HG03025 (cell line): ENCODE measurements at regions not wholly inside any gene's neighbourhood (a gene's known extent, or its start where the extent isn't known, plus 50 kb on each side); places are given as distances from the start of the nearest gene placed in this dataset.
A peak's percentile ranks its signal among the peaks of the same experiment; 100 is the strongest.

Source experiments
- ATAC-seq: cut with Tn5 transposase; IDR thresholded peaks from one replicate; pipeline ENCODE4 v1.9.1; 2021; ENCODE audit warnings: mild to moderate bottlenecking, moderate library complexity; ENCODE audit not compliant: unreplicated experiment, low FRiP score

DNA sequence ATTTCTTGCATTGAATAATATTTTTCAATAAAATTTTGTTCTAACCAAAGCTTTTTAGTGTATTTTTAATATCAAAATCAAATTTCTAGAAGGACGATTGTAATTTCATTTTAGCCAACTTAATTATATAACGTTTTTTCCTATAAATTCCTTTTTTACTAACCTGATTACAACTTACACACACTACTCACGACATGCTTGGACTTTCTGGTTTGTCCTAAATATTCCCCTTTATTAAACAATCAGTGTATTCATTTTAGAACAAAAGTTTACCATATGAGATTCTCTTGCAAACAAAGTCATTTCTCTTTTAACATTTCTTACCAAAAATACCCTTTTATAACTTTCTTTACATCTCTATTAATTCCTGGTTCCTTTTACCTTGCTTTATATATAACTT lies 173.7 kb downstream of the PWWP3B start:
- no peak for ATAC-seq

DNA sequence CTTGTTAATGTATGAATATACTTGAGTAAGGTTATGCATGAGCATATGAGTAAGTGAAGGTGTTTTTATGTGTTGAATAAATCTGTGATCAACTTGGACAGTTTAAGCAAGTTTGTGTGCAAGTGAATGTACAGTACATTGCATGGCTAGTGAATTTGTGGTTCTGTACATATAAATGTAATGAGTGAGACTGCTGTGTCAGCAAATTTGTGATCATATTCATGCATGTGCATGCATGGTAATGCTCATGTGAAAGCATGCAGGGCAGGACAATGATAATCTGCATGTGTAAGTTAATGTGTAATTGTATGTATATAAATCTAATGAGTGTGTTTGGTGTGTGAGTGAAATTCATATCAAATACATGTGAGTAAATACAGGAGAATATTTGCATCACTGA lies 188.5 kb downstream of the PWWP3B start:
- no peak for ATAC-seq

DNA sequence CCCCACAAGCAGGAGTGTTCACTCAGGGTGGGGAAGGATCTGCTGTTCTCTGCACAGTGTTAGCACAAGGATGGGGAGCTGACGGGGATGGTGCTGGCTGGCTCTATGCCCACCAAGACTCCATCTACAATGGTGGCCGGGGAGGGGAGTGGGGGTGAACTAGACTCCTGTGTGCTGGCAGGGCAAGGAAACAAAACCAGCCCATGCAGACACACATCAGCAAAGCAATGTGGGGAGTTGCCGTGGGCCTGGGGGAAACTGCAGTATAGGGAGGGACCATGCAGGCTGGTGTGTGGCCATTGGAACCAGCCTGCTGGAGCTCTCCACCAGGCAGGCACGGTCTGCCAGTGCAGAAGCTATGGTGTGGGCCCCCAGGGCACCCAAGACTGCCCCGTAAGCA lies 195.1 kb downstream of the PWWP3B start:
- no peak for ATAC-seq

GRCh38 chrX:106378616-106379015 lies 210.5 kb downstream of the PWWP3B start:
- no peak for ATAC-seq

DNA sequence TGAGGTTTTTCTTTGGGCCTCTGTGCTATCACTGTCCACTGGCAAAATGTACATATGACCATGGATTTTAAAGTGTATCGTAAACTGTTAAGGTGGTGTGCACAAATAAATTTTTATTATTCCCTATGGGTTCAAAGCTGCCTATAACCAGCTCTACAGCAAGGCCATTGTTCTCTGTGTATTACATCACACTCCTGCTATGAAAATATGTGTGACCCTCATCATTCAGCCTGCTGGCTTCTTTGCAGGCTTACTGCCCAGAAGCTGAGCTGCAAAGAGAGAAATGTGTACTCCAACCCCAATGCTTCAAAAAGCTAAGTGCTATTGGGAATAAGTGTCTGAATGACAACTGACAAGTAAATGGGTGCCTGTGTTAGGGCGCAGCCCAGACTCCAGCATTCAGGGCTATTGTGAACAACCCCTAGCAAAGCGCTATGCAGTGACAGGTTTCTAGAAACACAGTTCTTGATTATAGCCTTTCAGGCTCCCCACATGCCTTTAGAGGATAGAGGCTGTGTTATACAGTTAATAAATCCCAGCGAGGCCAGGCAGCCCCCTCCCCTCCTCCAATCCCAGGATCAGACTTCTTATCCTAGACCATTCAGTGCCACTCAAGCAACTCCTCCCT lies 220.4 kb upstream of the RADX start:
- no peak for ATAC-seq

- ATAC-seq: no peak
These were observed 219.4 kb upstream of the RADX start for GRCh38 chrX:106392346-106392745.

- no peak for ATAC-seq
These were observed 213.8 kb upstream of the RADX start for GRCh38 chrX:106397788-106398538.

GRCh38 chrX:106401965-106402559 lies 209.7 kb upstream of the RADX start:
- ATAC-seq: no peak

GRCh38 chrX:106404512-106404911 lies 207.3 kb upstream of the RADX start:
- ATAC-seq: no peak

DNA sequence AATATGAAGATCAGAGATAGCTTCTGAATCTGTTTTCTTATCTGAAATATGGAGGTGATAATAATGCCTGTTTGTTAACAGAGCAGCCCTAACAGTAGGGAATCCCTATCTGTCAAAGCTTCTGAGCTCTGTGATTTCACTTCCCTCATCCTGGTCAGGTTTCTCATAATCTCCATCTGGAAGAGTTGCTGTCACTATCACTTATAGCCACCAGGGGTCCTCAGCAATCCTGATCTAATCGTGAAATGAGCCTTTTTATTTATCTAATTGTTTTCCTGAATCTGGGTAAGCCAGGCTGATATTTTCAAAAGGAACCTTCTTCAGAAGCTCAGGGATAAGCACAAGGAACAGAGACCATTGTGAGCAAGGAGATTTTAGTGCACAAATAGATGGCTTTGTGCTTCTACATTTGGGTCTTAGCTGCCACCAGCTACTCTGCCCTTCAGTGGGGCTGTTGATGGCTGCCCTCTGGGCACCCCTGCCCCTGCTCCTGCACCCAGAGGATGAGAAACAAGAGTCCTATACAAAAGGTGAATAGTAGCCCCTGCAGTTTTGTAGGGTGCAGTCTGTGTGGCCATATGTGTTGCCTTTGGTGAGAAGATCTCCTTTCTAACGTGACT lies 196.4 kb upstream of the RADX start:
- peak; percentile 94 for ATAC-seq

DNA sequence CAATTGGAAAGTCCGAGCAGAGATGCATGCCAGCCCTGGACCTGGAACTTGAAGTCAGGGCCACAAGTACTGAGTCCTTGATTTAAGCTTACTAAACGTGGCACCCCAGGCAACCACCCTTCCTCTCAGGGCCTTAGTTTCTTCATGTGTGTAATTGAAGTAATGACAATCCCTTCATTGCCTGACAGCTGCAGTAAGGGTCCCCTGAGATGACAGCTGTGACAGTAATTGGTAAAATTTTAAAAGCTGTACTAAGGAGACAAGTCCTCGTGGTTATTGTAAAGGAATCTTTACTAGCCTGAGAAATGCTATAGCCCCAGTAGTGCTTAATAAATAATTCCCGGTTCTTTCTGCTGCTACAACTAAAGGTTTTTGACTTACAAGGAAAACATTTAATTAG lies 175.1 kb upstream of the RADX start:
- ATAC-seq: no peak

GRCh38 chrX:106437407-106437806 lies 174.4 kb upstream of the RADX start:
- ATAC-seq: no peak

DNA sequence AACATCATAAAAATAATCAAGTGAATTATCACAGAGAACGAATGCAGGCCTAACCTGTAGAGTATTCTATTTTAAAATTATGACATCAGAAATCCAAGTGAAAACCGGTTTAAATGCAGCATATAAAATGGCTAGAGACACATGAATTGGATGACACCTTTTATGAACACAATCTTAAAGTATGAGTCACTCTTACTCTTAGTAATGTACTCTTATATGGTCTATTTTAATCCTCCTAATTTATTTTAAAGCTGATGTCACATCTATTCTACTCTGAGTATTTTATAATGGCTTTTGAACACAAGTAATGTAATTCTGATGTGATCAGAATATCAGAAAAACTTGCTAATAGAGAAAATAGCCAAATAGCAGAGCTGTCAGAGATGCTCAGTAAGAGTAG lies 161.4 kb upstream of the RADX start:
- no peak for ATAC-seq

GRCh38 chrX:106451933-106452332 lies 159.8 kb upstream of the RADX start:
- ATAC-seq: no peak

DNA sequence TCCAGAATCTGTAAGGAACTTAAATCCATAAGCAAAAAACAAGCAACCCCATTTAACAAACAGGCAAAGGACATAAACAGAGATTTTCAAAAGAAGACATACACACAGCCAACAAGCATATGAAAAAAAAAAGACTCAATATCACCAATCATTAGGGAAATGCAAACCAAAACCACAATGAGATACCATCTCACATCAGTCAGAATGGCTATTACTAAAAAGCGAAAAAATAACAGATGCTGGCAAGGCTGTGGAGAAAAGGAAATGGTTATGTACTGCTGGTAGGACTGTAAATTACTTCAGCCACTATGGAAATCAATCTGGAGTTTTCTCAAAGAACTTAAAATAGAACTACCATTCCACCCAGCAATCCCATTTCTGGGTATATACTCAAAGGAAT lies 156.8 kb upstream of the RADX start:
- ATAC-seq: no peak

DNA sequence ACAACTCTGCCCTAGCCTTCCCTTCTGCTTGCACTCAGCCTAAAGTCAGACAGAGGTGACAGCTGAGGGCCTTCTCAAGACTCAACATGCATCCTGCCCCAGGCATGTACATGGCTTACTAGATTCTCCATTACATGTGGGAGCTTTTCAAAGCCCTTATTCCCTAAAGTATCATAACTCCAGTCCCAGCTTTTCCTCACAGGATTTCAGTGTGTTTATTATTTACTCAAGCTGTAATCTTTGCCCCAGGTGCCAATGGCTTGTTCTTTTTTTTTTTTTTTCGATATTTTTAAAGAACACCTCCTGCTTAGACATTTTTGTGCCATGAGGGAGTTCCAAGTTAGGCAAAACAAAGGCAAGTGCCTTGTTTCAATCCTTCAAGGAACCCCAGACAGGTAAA lies 154.0 kb upstream of the RADX start:
- no peak for ATAC-seq

- no peak for ATAC-seq
These were observed 144.4 kb upstream of the RADX start for GRCh38 chrX:106467422-106467821.

DNA sequence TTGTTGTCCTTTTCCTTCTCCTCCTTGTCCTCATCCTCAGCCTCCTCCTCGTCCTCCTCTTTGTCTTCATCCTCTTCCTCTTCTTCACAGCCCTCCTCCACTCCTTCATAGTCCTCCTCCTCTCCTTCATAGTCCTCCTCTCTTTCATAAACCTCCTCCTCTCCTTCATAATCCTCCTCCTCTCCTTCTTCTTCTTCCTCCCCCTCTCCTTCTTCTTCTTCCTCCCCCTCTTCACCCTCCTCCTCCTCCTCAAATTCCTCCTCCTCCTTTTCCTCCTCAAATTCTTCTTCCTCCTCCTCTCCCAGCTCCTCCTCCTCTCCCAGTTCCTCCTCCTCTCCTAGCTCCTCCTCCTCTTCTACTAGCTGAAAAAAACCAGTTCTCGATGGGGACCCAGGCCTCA lies 143.8 kb upstream of the RADX start:
- no peak for ATAC-seq

- no peak for ATAC-seq
These were observed 143.3 kb upstream of the RADX start for GRCh38 chrX:106468433-106468832.

- no peak for ATAC-seq
These were observed 131.9 kb upstream of the RADX start for GRCh38 chrX:106479920-106480319.

GRCh38 chrX:106481341-106481740 lies 130.4 kb upstream of the RADX start:
- ATAC-seq: no peak

DNA sequence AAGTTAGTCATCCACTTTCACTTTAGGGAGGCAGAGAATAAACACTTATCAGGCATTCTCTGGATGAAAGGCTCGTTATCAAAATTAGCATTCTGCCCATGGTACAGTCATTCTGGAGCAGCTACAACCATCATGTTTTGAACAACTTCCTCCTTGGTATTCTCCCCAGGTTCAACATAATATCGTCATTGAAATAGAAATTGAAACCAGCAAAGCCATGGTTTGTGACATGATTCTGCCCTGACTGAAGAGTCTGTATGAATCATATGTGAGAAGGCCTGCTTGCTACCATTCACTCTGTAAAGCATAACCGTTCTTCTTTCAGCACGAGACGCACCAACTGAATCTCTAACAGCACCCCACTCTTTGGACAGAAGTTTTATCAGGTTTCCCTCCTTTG lies 127.5 kb upstream of the RADX start:
- ATAC-seq: peak; percentile 97
